Choroid plexus epithelial cell (primary cell): ENCODE measurements at regions not wholly inside any gene's neighbourhood (a gene's known extent, or its start where the extent isn't known, plus 50 kb on each side); places are given as distances from the start of the nearest gene placed in this dataset.
"Not testable (repeated sequence)": the region's sequence is repeated elsewhere in the genome, so short reads cannot be mapped to it uniquely, and the experiment has no call there.

ENCODE experiments used
- DNase-seq: peaks from one replicate; pipeline ENCODE4 v3.0.0-alpha.2; 2010; ENCODE audit warnings: low read depth
- H3K4me3 ChIP-seq: 2 replicates; pipeline ENCODE4 v1.5.1; 2011; ENCODE audit warnings: low read depth, mild to moderate bottlenecking, control low read depth, low read length, moderate library complexity
- TF ChIP-seq, protein P1 (sequence below): conservative IDR thresholded peaks from 2 replicates; pipeline ENCODE4 v1.5.1; 2011; ENCODE audit warnings: low read depth, mild to moderate bottlenecking, control low read depth, inconsistent platforms, low read length, moderate library complexity

DNA sequence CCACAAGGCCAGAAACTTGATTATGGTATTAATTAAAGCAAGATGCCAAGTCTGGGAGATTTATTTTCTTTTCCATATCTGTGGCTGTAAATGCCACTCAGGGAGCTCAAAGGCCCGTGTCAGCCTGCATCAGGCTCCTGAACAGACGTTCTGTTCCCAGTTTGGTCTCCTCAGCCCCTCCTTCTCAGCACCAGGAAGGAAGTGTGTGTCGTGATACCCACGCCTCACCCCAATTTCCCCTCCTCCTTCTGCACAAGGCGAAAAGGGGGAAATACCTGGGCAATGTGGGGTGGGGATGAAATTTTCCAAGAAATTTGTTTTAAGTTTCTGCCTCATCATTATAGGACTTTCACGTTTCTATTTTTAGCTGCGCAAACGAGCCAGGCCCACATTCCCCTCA is 112.0 kb downstream of the SYF2 start:
- no peak overlapping the region for H3K4me3 ChIP-seq
- no peak for DNase-seq
- TF ChIP-seq, protein P1, sequence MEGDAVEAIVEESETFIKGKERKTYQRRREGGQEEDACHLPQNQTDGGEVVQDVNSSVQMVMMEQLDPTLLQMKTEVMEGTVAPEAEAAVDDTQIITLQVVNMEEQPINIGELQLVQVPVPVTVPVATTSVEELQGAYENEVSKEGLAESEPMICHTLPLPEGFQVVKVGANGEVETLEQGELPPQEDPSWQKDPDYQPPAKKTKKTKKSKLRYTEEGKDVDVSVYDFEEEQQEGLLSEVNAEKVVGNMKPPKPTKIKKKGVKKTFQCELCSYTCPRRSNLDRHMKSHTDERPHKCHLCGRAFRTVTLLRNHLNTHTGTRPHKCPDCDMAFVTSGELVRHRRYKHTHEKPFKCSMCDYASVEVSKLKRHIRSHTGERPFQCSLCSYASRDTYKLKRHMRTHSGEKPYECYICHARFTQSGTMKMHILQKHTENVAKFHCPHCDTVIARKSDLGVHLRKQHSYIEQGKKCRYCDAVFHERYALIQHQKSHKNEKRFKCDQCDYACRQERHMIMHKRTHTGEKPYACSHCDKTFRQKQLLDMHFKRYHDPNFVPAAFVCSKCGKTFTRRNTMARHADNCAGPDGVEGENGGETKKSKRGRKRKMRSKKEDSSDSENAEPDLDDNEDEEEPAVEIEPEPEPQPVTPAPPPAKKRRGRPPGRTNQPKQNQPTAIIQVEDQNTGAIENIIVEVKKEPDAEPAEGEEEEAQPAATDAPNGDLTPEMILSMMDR: no peak

DNA sequence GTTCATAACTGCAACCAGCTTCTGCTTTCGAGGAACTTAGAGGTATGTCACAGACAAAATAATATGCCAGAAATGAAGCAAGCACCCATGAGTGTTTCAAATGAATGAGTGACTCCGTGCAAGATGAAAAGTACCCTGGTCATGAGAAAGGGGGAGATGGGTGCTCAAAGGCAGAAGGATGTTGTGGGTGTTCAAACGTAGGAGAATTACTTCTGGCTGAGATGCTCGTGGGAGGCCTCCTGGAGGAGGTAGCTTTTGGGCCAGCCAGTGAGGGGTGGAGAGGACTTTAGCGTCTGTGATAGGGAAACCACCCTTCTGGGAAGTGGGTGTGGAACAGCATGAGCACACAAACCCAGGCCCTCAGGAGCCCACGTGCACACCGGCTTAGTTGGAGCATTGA is 113.8 kb downstream of the SYF2 start:
- TF ChIP-seq, protein P1: no peak
- DNase-seq: no peak
- no peak overlapping the region for H3K4me3 ChIP-seq

DNA sequence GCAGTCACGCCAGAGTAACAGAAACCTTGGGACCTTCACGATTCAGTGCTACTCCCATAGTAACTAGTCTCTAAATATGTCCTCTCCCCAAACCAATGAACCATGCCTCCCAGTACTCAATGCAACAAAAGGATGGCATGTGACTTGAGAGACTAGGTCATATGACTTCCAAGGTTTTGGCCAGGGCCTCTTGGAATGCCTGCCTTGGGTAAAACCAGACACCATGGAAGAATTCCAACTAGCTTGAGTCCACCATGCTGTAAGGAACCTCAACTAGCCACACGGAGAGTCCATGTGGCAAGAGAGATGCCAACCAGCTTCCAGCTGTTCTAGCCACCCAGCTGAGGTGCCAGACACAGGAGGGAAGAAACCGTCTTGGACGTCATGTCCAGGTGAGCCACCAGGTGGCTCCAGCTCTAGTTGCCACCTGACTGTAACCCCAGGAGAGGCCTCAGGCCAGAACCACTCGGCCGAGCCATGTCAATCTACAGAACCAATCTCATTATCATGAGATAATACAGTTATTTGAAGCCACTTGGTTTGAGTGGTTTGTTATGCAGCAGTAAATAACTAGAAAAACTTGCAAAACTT is 115.0 kb downstream of the SYF2 start:
- TF ChIP-seq, protein P1: peak; percentile 29
- no peak for DNase-seq
- H3K4me3 ChIP-seq: no peak overlapping the region

DNA sequence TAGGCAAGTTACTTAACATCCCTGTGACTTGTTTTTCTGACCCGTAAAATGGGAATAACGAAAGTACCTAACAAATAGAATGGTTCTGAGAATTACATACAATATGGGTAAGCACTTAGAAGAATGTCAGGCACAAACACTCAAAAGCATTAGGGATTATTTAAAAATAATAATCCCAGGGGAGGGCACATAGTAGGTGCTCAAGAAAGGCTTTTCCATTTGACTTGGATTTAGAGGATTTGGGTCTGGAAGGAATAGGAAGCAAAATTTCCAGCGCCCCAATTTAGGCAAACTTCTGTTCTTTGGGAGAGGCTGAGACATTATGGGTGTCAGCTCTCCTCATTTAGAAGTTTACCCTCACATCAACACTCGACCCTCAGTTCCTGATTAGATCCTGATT is 115.5 kb downstream of the SYF2 start:
- TF ChIP-seq, protein P1: no peak
- no peak for DNase-seq
- no peak overlapping the region for H3K4me3 ChIP-seq

DNA sequence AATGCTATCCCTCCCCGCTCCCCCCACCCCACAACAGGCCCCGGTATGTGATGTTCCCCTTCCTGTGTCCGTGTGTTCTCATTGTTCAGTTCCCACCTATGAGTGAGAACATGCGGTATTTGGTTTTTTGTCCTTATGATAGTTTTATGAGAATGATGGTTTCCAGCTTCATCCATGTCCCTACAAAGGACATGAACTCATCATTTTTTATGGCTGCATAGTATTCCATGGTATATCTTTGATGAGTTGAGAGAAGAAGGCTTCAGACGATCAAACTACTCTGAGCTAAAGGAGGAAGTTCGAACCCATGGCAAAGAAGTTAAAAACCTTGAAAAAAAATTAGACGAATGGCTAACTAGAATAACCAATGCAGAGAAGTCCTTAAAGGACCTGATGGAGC is 116.2 kb downstream of the SYF2 start:
- not testable (repeated sequence) for DNase-seq, H3K4me3 ChIP-seq

DNA sequence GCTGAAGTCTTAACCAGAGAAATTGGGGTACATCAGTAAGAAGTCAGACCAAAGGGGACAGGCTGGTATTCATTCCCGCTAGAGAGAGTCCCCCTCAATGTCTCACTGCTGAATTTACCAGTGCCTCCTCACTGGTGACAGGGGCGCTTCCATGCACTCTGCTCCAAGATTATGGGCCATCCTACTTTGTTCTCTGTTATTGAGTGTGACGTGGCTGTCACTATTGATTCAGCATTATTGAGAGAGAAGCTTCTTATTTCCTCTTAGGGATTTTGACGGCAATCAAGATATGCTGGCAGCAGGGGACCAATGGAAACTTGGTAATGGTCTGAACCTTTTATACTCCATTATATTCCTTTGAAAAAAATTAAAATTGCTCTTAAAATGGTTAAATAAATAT is 118.6 kb downstream of the SYF2 start:
- H3K4me3 ChIP-seq: no peak overlapping the region
- DNase-seq: no peak
- TF ChIP-seq, protein P1: no peak

DNA sequence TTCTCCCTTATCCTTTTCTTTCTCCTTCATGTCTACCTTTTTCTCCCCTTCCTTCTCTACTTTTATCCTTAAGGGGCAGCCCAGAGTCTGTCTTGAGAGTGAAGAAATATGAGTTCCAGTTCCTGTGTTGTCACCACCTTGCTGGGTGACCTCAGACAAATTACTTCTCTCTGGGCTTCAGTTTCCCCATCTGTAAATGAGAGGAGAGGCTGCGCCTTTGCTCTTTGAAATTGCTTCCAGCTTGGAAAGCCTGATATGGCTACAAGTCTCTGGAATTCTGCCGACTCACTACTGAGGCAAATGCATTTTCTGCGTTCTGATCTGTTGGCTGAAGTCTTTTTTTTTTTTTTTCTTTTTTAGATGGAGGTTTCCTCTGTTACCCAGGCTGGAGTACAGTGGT is 119.2 kb downstream of the SYF2 start:
- H3K4me3 ChIP-seq: no peak overlapping the region
- DNase-seq: no peak
- TF ChIP-seq, protein P1: no peak
